HCT116 (cell line): ENCODE measurements at regions not wholly inside any gene's neighbourhood (a gene's known extent, or its start where the extent isn't known, plus 50 kb on each side); places are given as distances from the start of the nearest gene placed in this dataset.

Source experiments
- ATAC-seq: fragments of 200-7000 bp; cut with Tn5 transposase; 2 replicates; pipeline ENCODE4 v1.9.1; 2020; ENCODE audit warnings: mild to moderate bottlenecking, moderate library complexity
- BruUV-seq: library from RNA; stranded (reverse); fragments of 400-500 nt; replicated peaks from 2 replicates; lab custom pipeline; 2021; lab: Mats Ljungman, UMichigan
- CTCF ChIA-PET: fragments of 300-600 bp; sonication (Branson Sonifier 250); formaldehyde crosslinking; loops from one replicate; lab custom pipeline; 2021; ENCODE audit warnings: antibody characterized with exemption; lab: Charles Lee
- POLR2A ChIA-PET: fragments of 300-600, 350-600 bp; sonication (Branson Sonifier 250); formaldehyde crosslinking; loops from one replicate; lab custom pipeline; 2021; ENCODE audit warnings: antibody characterized with exemption; lab: Charles Lee
- RAD21 ChIA-PET, 2 experiments: fragments of 300-600 bp; sonication (Branson Sonifier 250); formaldehyde crosslinking; loops; one replicate each; lab custom pipeline; 2023; ENCODE audit warnings: low total read pairs in 2 of 2; ENCODE audit not compliant: uncharacterized antibody in 2 of 2, unreplicated experiment in 2 of 2, low non-redundant PET in 1 of 2; lab: Charles Lee
- DNase-seq: peaks from one replicate; pipeline ENCODE4 v3.0.0-alpha.2; 2010; ENCODE audit warnings: low read depth, low spot score
- H2AFZ ChIP-seq: fragments of 200-600 bp; shearing (Covaris generic), sonication (generic); 2 replicates; pipeline ENCODE4 v1.6.1; 2017; ENCODE audit warnings: low read depth, mixed run types, mixed read lengths, antibody characterized with exemption, low read length; ENCODE audit not compliant: poor library complexity, severe bottlenecking
- H3K27ac ChIP-seq: 2 replicates; pipeline ENCODE4 v1.5.1; 2012; ENCODE audit warnings: low read depth, low read length
- H3K27me3 ChIP-seq: fragments of 200-600 bp; sonication (generic); 2 replicates; pipeline ENCODE4 v1.6.1; 2016; ENCODE audit warnings: mixed run types, low read length, mixed read lengths; ENCODE audit not compliant: insufficient read depth
- H3K36me3 ChIP-seq, 2 experiments: fragments of 200-500 bp in 1 of 2; fragments of 200-600 bp in 1 of 2; sonication (Bioruptor generic) in 1 of 2; sonication (generic) in 1 of 2; 2 replicates each; pipeline versions ENCODE4 v1.5.1 to v1.6.1; 2014 to 2016; ENCODE audit warnings: low read length in 2 of 2, inconsistent platforms in 1 of 2, mixed read lengths in 1 of 2, mixed run types in 1 of 2; ENCODE audit not compliant: insufficient read depth in 2 of 2, control insufficient read depth in 1 of 2
- H3K4me1 ChIP-seq, 2 experiments: fragments of 200-600 bp in 1 of 2; sonication (generic) in 1 of 2; 2 replicates each; pipeline versions ENCODE4 v1.5.1 to v1.6.1; 2012 to 2017; ENCODE audit warnings: low read length in 2 of 2, inconsistent platforms in 1 of 2, mild to moderate bottlenecking in 1 of 2, mixed read lengths in 1 of 2, mixed run types in 1 of 2, moderate library complexity in 1 of 2; ENCODE audit not compliant: insufficient read depth in 2 of 2, control insufficient read depth in 1 of 2
- H3K4me2 ChIP-seq: fragments of 200-600 bp; sonication (generic); 2 replicates; pipeline ENCODE4 v1.6.1; 2017; ENCODE audit warnings: mixed run types, low read length, mixed read lengths
- H3K4me3 ChIP-seq, 2 experiments: fragments of 200-600 bp in 1 of 2; sonication (generic) in 1 of 2; replicated peaks in 1 of 2; 2 replicates each; pipeline ENCODE4 v1.5.1; 2011 to 2016; ENCODE audit warnings: low read length in 2 of 2, control low read depth in 1 of 2, low read depth in 1 of 2, mild to moderate bottlenecking in 1 of 2, mixed read lengths in 1 of 2, mixed run types in 1 of 2
- H3K79me2 ChIP-seq: fragments of 200-600 bp; sonication (generic); 2 replicates; pipeline ENCODE4 v1.6.1; 2017; ENCODE audit warnings: mild to moderate bottlenecking, mixed run types, low read length, moderate library complexity, mixed read lengths; ENCODE audit not compliant: insufficient read depth
- H3K9ac ChIP-seq: fragments of 200-600 bp; sonication (generic); 2 replicates; pipeline ENCODE4 v1.6.1; 2016; ENCODE audit warnings: low read length, mixed read lengths
- H3K9me2 ChIP-seq: fragments of 200-600 bp; sonication (generic), shearing (Covaris generic); 2 replicates; pipeline ENCODE4 v1.6.1; 2017; ENCODE audit warnings: mixed run types, mild to moderate bottlenecking, moderate library complexity; ENCODE audit not compliant: insufficient read depth
- H3K9me3 ChIP-seq, 2 experiments: fragments of 200-500 bp in 1 of 2; fragments of 200-600 bp in 1 of 2; sonication (Bioruptor generic) in 1 of 2; sonication (generic) in 1 of 2; 2 replicates each; pipeline ENCODE4 v1.6.1; 2014 to 2017; ENCODE audit warnings: low read length in 2 of 2, mixed read lengths in 2 of 2, inconsistent platforms in 1 of 2, low read depth in 1 of 2, mild to moderate bottlenecking in 1 of 2, mixed run types in 1 of 2, moderate library complexity in 1 of 2; ENCODE audit not compliant: control insufficient read depth in 1 of 2, insufficient read depth in 1 of 2
- H4K20me1 ChIP-seq: fragments of 200-600 bp; sonication (generic), shearing (Covaris generic); 2 replicates; pipeline ENCODE4 v1.6.1; 2017; ENCODE audit warnings: mixed run types, mild to moderate bottlenecking, moderate library complexity; ENCODE audit not compliant: insufficient read depth
- CTCF ChIP-seq, 3 experiments: fragments of 200-600 bp in 1 of 3; sonication (generic) in 1 of 3; IDR thresholded peaks in 2 of 3; conservative IDR thresholded peaks in 1 of 3; 2 replicates each; pipeline ENCODE4 v1.5.1; 2012 to 2017; ENCODE audit warnings: low read depth in 2 of 3, low read length in 2 of 3, antibody characterized with exemption in 1 of 3, borderline replicate concordance in 1 of 3, control low read depth in 1 of 3, mild to moderate bottlenecking in 1 of 3, mixed read lengths in 1 of 3, mixed run types in 1 of 3, moderate library complexity in 1 of 3; ENCODE audit not compliant: insufficient read depth in 1 of 3
- EZH2 ChIP-seq: fragments of 200-600 bp; sonication (generic); IDR thresholded peaks from 2 replicates; pipeline ENCODE4 v1.6.1; 2017; ENCODE audit warnings: antibody characterized with exemption, mixed run types
- EZH2phosphoT487 ChIP-seq: fragments of 200-600 bp; IDR thresholded peaks from 2 replicates; pipeline ENCODE4 v1.6.1; 2018; ENCODE audit warnings: antibody characterized with exemption, borderline replicate concordance
- FOSL1 ChIP-seq: IDR thresholded peaks from 2 replicates; pipeline ENCODE4 v1.6.1; 2012; ENCODE audit warnings: low read depth
- POLR2A ChIP-seq: IDR thresholded peaks from 2 replicates; pipeline ENCODE4 v1.7.0; 2011; ENCODE audit warnings: borderline replicate concordance; ENCODE audit not compliant: insufficient read depth, insufficient read length; ENCODE audit errors: extremely low read depth
- RAD21 ChIP-seq: IDR thresholded peaks from 2 replicates; pipeline ENCODE4 v1.6.1; 2012; ENCODE audit warnings: low read depth, mild to moderate bottlenecking
- REST ChIP-seq: IDR thresholded peaks from 2 replicates; pipeline ENCODE4 v1.6.1; 2012; ENCODE audit warnings: low read depth
- SIN3A ChIP-seq: IDR thresholded peaks from 2 replicates; pipeline ENCODE4 v1.6.1; 2012; ENCODE audit warnings: low read depth
- SP1 ChIP-seq: IDR thresholded peaks from 2 replicates; pipeline ENCODE4 v1.6.1; 2012; ENCODE audit warnings: low read depth
- SRF ChIP-seq: IDR thresholded peaks from 2 replicates; pipeline ENCODE4 v1.6.1; 2012; ENCODE audit warnings: low read depth
- TCF7L2 ChIP-seq: IDR thresholded peaks from 2 replicates; pipeline ENCODE4 v1.7.0; 2011; ENCODE audit warnings: borderline replicate concordance, inconsistent platforms; ENCODE audit not compliant: insufficient read depth, insufficient read length; ENCODE audit errors: extremely low read depth
- YY1 ChIP-seq: IDR thresholded peaks from 2 replicates; pipeline ENCODE4 v1.6.1; 2011; ENCODE audit warnings: low read length, low read depth, moderate library complexity, mild to moderate bottlenecking; ENCODE audit not compliant: insufficient replicate concordance; ENCODE audit errors: extremely low read depth
- ZFX ChIP-seq: fragments of 450-650 bp; IDR thresholded peaks from 2 replicates; pipeline ENCODE4 v1.6.1; 2017
- ZNF274 ChIP-seq: fragments of 200-500 bp; sonication (Bioruptor generic); IDR thresholded peaks from 2 replicates; pipeline ENCODE4 v1.6.1; 2014; ENCODE audit warnings: mild to moderate bottlenecking, low read depth, low read length, inconsistent platforms
- intact Hi-C: fragments of 100-400 bp; cut with micrococcal nuclease; formaldehyde crosslinking; loops from 2 replicates; pipeline ENCODE4 v1.10.0; 2022
- TF ChIP-seq, protein P1 (sequence below): IDR thresholded peaks from 2 replicates; pipeline ENCODE4 v1.6.1; 2011; ENCODE audit warnings: mild to moderate bottlenecking, low read length, moderate library complexity; ENCODE audit not compliant: insufficient replicate concordance; ENCODE audit errors: extremely low read depth

- no peak for TF ChIP-seq FOSL1
These were observed 209.4 kb upstream of the G2E3 start (continued) for GRCh38 chr14:30349520-30349919.

DNA sequence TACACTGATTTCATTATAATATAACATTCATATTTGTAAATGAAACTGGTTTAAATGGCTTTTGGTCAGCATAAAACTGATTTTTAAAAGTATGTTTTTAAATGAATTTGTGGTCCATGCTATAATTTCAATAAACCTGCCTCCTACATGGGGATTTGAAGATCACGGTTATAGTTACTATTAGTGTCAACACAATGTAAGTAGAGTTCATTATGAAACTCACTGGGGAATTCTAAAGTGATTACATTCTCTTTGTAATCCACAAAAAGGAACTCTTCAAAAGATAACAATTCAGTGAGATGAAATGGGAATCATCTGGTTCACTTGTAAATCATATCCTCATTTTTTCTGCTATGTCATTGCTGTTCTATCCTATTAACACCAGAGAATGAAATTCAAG is 204.5 kb upstream of the G2E3 start:
- no peak overlapping the region for H3K27ac ChIP-seq
- intact Hi-C loops: no loop called here
- POLR2A ChIA-PET: no interaction called here

More for the DNA sequence above, 204.5 kb upstream of the G2E3 start:
- no peak overlapping the region for H3K4me3 ChIP-seq
- H3K9me2 ChIP-seq: no peaks in the 10 kb centered on the region
- H2AFZ ChIP-seq: no peak overlapping the region
- H3K4me2 ChIP-seq: no peak overlapping the region
- no peaks in the 10 kb centered on the region for H3K79me2 ChIP-seq
- no peak overlapping the region for H3K9ac ChIP-seq
- H3K36me3 ChIP-seq: no peaks in the 10 kb centered on the region
- H3K9me3 ChIP-seq: no peaks in the 10 kb centered on the region
- no TSS peak for BruUV-seq
- no peaks in the 10 kb centered on the region for H4K20me1 ChIP-seq
- TF ChIP-seq EZH2phosphoT487 (no peak), RAD21 (no peak), YY1 (no peak), REST (no peak), POLR2A (no peak), SP1 (no peak), SRF (no peak), FOSL1 (no peak), ZFX (no peak), ZNF274 (no peak), EZH2 (no peak), CTCF (IDR thresholded peaks at IDR 0.05 in 2 of 3, conservative IDR thresholded peaks at IDR 0.05 in 1 of 3; ENCODE audit: borderline replicate concordance in 1 of 3, insufficient read depth in 1 of 3, low read depth in 2 of 3, low read length in 2 of 3) (no peak), TCF7L2 (no peak), SIN3A (no peak)
- TF ChIP-seq, protein P1, sequence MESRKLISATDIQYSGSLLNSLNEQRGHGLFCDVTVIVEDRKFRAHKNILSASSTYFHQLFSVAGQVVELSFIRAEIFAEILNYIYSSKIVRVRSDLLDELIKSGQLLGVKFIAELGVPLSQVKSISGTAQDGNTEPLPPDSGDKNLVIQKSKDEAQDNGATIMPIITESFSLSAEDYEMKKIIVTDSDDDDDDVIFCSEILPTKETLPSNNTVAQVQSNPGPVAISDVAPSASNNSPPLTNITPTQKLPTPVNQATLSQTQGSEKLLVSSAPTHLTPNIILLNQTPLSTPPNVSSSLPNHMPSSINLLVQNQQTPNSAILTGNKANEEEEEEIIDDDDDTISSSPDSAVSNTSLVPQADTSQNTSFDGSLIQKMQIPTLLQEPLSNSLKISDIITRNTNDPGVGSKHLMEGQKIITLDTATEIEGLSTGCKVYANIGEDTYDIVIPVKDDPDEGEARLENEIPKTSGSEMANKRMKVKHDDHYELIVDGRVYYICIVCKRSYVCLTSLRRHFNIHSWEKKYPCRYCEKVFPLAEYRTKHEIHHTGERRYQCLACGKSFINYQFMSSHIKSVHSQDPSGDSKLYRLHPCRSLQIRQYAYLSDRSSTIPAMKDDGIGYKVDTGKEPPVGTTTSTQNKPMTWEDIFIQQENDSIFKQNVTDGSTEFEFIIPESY: no peak
- TF ChIP-seq, all 23 proteins: peak for 0
- ChIA-PET CTCF (no interaction called here), RAD21 (no interaction called here)
- no peak for DNase-seq
- H3K4me1 ChIP-seq: no peaks in the 10 kb centered on the region
- ATAC-seq: no peak
- H3K27me3 ChIP-seq: no peaks in the 10 kb centered on the region; the same call in 1 of the 2 replicates
